SK-N-SH (cell line): ENCODE measurements at regions not wholly inside any gene's neighbourhood (a gene's known extent, or its start where the extent isn't known, plus 50 kb on each side); places are given as distances from the start of the nearest gene placed in this dataset.

Experiments
- EP300 ChIP-seq, 2 experiments: IDR thresholded peaks; 2 replicates each; pipeline versions ENCODE4 v1.4.0 to v1.6.1; 2012; ENCODE audit warnings: borderline replicate concordance in 1 of 2, low read depth in 1 of 2, low read length in 1 of 2
- MAX ChIP-seq: IDR thresholded peaks from 2 replicates; pipeline ENCODE4 v1.4.0; 2012; ENCODE audit warnings: low read depth
- YY1 ChIP-seq: IDR thresholded peaks from 2 replicates; pipeline ENCODE4 v1.4.0; 2012; ENCODE audit warnings: low read depth, mild to moderate bottlenecking

GRCh38 chr9:80550181-80550580 is 978.4 kb downstream of the TLE4 start:
- TF ChIP-seq MAX = no peak
- TF ChIP-seq YY1 = no peak
- TF ChIP-seq EP300 (IDR thresholded peaks at IDR 0.05; ENCODE audit: borderline replicate concordance in 1 of 2, low read depth in 1 of 2, low read length in 1 of 2) = no peak
